ENCODE measurements at regions not wholly inside any gene's neighbourhood (a gene's known extent, or its start where the extent isn't known, plus 50 kb on each side); places are given as distances from the start of the nearest gene placed in this dataset.

- DNase-seq, result no peak
Measured at GRCh38 chr14:66129224-66129623, 356.9 kb upstream of the CCDC196 start.

- no peak for DNase-seq
Measured at GRCh38 chr14:66131111-66131510, 355.1 kb upstream of the CCDC196 start.

GRCh38 chr14:66133666-66134065 lies 352.5 kb upstream of the CCDC196 start:
- DNase-seq, result no peak

- no peak for DNase-seq
Measured at GRCh38 chr14:66135831-66136230, 350.3 kb upstream of the CCDC196 start.

- DNase-seq, result no peak
Measured at GRCh38 chr14:66137081-66137480, 349.1 kb upstream of the CCDC196 start.

- no peak for DNase-seq
Measured at GRCh38 chr14:66139432-66139831, 346.7 kb upstream of the CCDC196 start.

GRCh38 chr14:66140213-66140918 lies 345.8 kb upstream of the CCDC196 start:
- DNase-seq, result no peak

GRCh38 chr14:66140963-66141362 lies 345.2 kb upstream of the CCDC196 start:
- no peak for DNase-seq

GRCh38 chr14:66141733-66142132 lies 344.4 kb upstream of the CCDC196 start:
- no peak for DNase-seq

- no peak for DNase-seq
Measured at GRCh38 chr14:66143387-66144112, 342.6 kb upstream of the CCDC196 start.

GRCh38 chr14:66152302-66152701 lies 333.9 kb upstream of the CCDC196 start:
- no peak for DNase-seq

- DNase-seq, result no peak
Measured at GRCh38 chr14:66152747-66153146, 333.4 kb upstream of the CCDC196 start.

- DNase-seq, result no peak
Measured at GRCh38 chr14:66163023-66163422, 323.1 kb upstream of the CCDC196 start.

GRCh38 chr14:66165337-66165736 lies 320.8 kb upstream of the CCDC196 start:
- DNase-seq, result no peak

- no peak for DNase-seq
Measured at GRCh38 chr14:66174453-66174891, 311.7 kb upstream of the CCDC196 start.

GRCh38 chr14:66177935-66178334 lies 308.2 kb upstream of the CCDC196 start:
- DNase-seq, result no peak

- no peak for DNase-seq
Measured at GRCh38 chr14:66196670-66197069, 289.5 kb upstream of the CCDC196 start.

GRCh38 chr14:66197276-66197675 lies 288.9 kb upstream of the CCDC196 start:
- DNase-seq, result no peak

GRCh38 chr14:66206554-66206953 lies 279.6 kb upstream of the CCDC196 start:
- DNase-seq, result no peak

- DNase-seq, result no peak
Measured at GRCh38 chr14:66216763-66217162, 269.4 kb upstream of the CCDC196 start.

GRCh38 chr14:66219886-66220285 lies 266.3 kb upstream of the CCDC196 start:
- DNase-seq, result no peak

GRCh38 chr14:66224492-66225178 lies 261.5 kb upstream of the CCDC196 start:
- no peak for DNase-seq

- no peak for DNase-seq
Measured at GRCh38 chr14:66225337-66225736, 260.8 kb upstream of the CCDC196 start.
